Upper lobe of left lung (tissue), 6 donors: ENCODE measurements at regions not wholly inside any gene's neighbourhood (a gene's known extent, or its start where the extent isn't known, plus 50 kb on each side); places are given as distances from the start of the nearest gene placed in this dataset.

Source experiments
- ATAC-seq, 2 donors: fragments of 200-7000 bp; cut with Tn5 transposase; one replicate each; pipeline ENCODE4 v1.9.1; 2022; ENCODE audit warnings: mild to moderate bottlenecking in 2 of 2, moderate library complexity in 2 of 2; ENCODE audit not compliant: low FRiP score in 2 of 2
- DNase-seq, 2 donors: peaks; one replicate each; pipeline ENCODE4 v3.0.0-alpha.2; 2019 to 2020
- H3K27ac ChIP-seq, 4 donors: fragments of 200-600 bp; sonication (generic); one replicate each; pipeline ENCODE4 v1.5.1; 2016 to 2019
- H3K27me3 ChIP-seq, 4 donors: fragments of 200-600 bp; sonication (generic); one replicate each; pipeline ENCODE4 v1.5.1; 2017 to 2019
- H3K36me3 ChIP-seq, 4 donors: fragments of 200-600 bp; sonication (generic); one replicate each; pipeline ENCODE4 v1.5.1; 2016 to 2019
- H3K4me1 ChIP-seq, 4 donors: fragments of 200-600 bp; sonication (generic); one replicate each; pipeline ENCODE4 v1.5.1; 2018 to 2019
- H3K4me3 ChIP-seq, 4 donors: fragments of 200-600 bp; sonication (generic); one replicate each; pipeline ENCODE4 v1.5.1; 2017 to 2019; ENCODE audit warnings: mild to moderate bottlenecking in 2 of 4, moderate library complexity in 1 of 4
- H3K9me3 ChIP-seq, 4 donors: fragments of 200-600 bp; sonication (generic); one replicate each; pipeline ENCODE4 v1.5.1; 2018 to 2019
- EP300 ChIP-seq, 4 donors: sonication (generic); formaldehyde crosslinking; IDR thresholded peaks; one replicate each; pipeline ENCODE4 v1.5.1; 2017; ENCODE audit warnings: antibody characterized with exemption in 4 of 4, control low read depth in 2 of 4
- POLR2A ChIP-seq, 4 donors: fragments of 450-650 bp; IDR thresholded peaks; one replicate each; pipeline ENCODE4 v1.5.1; 2016 to 2017; ENCODE audit warnings: antibody characterized with exemption in 4 of 4, mild to moderate bottlenecking in 2 of 4
- POLR2AphosphoS5 ChIP-seq, 2 donors: sonication (generic); formaldehyde crosslinking; IDR thresholded peaks; one replicate each; pipeline ENCODE4 v1.5.1; 2017; ENCODE audit warnings: antibody characterized with exemption in 2 of 2
- WGBS, 2 donors: methylation state at CpG; one replicate each; pipeline ENCODE4 v1.1.5; 2017 to 2018; 5-methylcytosine and 5-hydroxymethylcytosine counted together
- TF ChIP-seq, protein P1 (sequence below), 6 experiments: fragments of 450-650 bp in 4 of 6; fragments of 200-600 bp in 2 of 6; sonication (generic) in 2 of 6; IDR thresholded peaks; one replicate each; pipeline ENCODE4 v1.5.1; 2016 to 2019; ENCODE audit warnings: antibody characterized with exemption in 6 of 6
- donor health status: DM: no; HTN: no; CAD: no; lungs with moderate emphysema.
- donor health status: DM: no; HTN: yes; CAD: no; lungs with severe emphysema.

DNA sequence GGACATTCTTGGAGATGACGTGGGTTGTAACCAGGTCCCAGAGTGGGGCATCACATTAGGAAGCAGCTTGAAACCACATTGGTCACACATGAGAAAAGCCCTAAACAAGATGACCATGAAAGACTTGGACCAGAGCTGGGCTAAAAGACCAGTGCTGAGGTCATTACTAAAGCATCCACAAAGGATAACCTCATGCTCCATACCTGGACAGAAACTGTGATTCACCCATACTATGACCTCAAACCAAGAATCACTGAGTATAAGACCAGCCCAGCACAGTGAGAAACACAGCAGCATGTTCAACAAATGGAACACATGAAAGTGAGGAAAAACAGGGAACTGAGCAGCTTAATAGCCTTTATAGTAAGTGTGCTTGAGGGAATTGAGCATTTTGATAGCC is 635.5 kb upstream of the NETO1 start:
- Histone ChIP-seq H3K27me3 (no peaks in the 10 kb centered on the region), H3K27ac (no peak overlapping the region), H3K4me1 (no peaks in the 10 kb centered on the region), H3K9me3 (no peaks in the 10 kb centered on the region), H3K36me3 (no peaks in the 10 kb centered on the region), H3K4me3 (no peak overlapping the region)
- ATAC-seq (no peak), DNase-seq (no peak)
- TF ChIP-seq POLR2AphosphoS5 (IDR thresholded peaks at IDR 0.05) (no peak), EP300 (IDR thresholded peaks at IDR 0.05) (no peak), POLR2A (IDR thresholded peaks at IDR 0.05) (no peak)
- TF ChIP-seq, protein P1, sequence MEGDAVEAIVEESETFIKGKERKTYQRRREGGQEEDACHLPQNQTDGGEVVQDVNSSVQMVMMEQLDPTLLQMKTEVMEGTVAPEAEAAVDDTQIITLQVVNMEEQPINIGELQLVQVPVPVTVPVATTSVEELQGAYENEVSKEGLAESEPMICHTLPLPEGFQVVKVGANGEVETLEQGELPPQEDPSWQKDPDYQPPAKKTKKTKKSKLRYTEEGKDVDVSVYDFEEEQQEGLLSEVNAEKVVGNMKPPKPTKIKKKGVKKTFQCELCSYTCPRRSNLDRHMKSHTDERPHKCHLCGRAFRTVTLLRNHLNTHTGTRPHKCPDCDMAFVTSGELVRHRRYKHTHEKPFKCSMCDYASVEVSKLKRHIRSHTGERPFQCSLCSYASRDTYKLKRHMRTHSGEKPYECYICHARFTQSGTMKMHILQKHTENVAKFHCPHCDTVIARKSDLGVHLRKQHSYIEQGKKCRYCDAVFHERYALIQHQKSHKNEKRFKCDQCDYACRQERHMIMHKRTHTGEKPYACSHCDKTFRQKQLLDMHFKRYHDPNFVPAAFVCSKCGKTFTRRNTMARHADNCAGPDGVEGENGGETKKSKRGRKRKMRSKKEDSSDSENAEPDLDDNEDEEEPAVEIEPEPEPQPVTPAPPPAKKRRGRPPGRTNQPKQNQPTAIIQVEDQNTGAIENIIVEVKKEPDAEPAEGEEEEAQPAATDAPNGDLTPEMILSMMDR (IDR thresholded peaks at IDR 0.05), result no peak
- 0% methylated on average over 1 of the region's 1 CpG for WGBS, 2 donors

DNA sequence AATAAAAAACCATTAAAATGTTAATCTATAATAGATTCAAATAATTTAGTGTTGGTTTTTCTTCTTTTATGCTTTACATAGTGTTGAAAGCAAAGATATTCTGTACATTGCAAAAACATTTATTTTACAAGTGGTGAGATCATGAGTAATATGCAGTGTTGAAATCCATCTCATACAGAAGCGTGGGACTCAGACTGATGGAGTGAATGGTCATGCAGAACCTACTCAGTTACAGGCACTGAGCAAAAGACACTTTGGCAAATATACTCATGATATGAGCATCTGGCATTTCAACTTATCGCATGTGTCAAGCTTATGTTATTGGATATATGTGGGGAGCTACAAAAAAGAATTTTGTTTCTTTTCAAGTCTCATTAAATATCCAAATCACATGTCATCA is 620.2 kb upstream of the NETO1 start:
- no peaks in the 10 kb centered on the region for H3K27me3 ChIP-seq
- no peak overlapping the region for H3K27ac ChIP-seq
- DNase-seq (no peak), ATAC-seq (no peak)
- H3K4me3 ChIP-seq, result no peak overlapping the region
- 75 to 81% methylated on average over 2 of the region's 2 CpGs for WGBS, 2 donors
- H3K4me1 ChIP-seq, result no peaks in the 10 kb centered on the region
- no peaks in the 10 kb centered on the region for H3K9me3 ChIP-seq
- H3K36me3 ChIP-seq, result no peaks in the 10 kb centered on the region
- TF ChIP-seq, protein P1 (IDR thresholded peaks at IDR 0.05), result no peak
- TF ChIP-seq POLR2A (IDR thresholded peaks at IDR 0.05) (no peak), POLR2AphosphoS5 (IDR thresholded peaks at IDR 0.05) (no peak), EP300 (IDR thresholded peaks at IDR 0.05) (no peak)

DNA sequence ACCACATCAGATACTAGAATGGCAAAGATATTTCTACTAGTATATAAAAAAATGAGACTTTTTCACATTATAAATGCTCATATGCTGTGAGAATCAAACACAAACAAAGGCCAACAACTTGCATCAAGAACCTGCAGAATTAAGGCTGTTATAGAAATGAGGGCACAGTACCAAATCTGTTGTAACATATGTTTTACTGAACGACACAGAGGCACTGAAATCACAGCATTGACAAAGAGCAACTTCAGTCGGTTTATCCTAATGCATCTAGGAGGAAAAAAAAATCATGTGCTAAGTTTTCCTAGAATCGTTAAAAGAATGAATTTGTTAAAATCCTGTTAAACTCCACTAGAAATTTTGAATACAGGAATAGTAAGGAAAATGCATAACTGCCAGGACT is 617.4 kb upstream of the NETO1 start:
- TF ChIP-seq POLR2A (IDR thresholded peaks at IDR 0.05) (no peak), EP300 (IDR thresholded peaks at IDR 0.05) (no peak), POLR2AphosphoS5 (IDR thresholded peaks at IDR 0.05) (no peak)
- TF ChIP-seq, protein P1 (IDR thresholded peaks at IDR 0.05), result no peak
- H3K27ac ChIP-seq, result no peak overlapping the region
- H3K4me1 ChIP-seq, result no peaks in the 10 kb centered on the region
- no peaks in the 10 kb centered on the region for H3K27me3 ChIP-seq
- ATAC-seq, result no peak
- no peaks in the 10 kb centered on the region for H3K36me3 ChIP-seq
- WGBS, 2 donors, result 63 to 72% methylated on average over 3 of the region's 3 CpGs
- DNase-seq, result no peak
- no peaks in the 10 kb centered on the region for H3K9me3 ChIP-seq
- no peak overlapping the region for H3K4me3 ChIP-seq

DNA sequence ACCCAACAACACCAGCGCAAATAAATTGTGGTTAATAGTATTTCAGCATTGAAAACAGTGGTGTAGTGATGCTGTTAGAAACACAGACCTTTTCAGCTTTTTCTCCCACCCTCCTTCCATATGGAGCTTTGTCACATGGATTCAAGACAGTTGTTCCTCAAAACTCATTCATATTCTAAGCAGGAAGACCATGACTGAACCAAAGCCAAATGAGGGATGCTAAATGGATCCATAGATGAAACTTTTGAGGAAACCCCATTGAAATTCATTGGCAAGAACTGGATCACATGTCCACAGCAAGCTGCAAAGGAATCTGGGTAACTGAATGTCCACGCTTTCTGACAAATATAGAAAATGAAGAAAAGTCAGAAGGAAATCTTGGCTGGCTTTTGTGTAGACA is 615.1 kb upstream of the NETO1 start:
- no peak overlapping the region for H3K4me3 ChIP-seq
- H3K4me1 ChIP-seq, result no peaks in the 10 kb centered on the region
- H3K27ac ChIP-seq, result no peak overlapping the region
- no peak for TF ChIP-seq POLR2AphosphoS5 (IDR thresholded peaks at IDR 0.05)
- TF ChIP-seq, protein P1 (IDR thresholded peaks at IDR 0.05), result no peak
- H3K27me3 ChIP-seq, result no peaks in the 10 kb centered on the region
- H3K36me3 ChIP-seq, result no peaks in the 10 kb centered on the region
- DNase-seq, result no peak
- WGBS, 2 donors, result 90 to 91% methylated on average over 2 of the region's 2 CpGs
- no peaks in the 10 kb centered on the region for H3K9me3 ChIP-seq
- no peak for ATAC-seq

DNA sequence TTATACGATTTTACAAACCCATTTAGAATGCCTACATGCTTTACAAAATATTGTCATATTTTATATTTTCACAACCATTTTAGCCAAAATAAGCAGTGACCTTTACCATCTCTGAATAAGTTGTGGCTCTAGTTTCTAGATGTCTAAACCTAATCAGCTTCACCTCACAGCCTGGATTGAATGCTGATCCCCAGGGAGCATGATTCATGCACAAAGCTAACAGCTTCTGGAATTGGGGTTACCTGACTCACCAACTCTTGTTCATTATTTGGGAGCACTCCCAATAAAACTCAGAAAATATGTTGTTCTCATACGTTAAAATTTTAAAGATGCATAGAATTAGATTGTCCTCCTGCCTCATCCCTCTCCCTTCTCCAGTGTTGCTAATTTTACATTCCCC is 611.7 kb upstream of the NETO1 start:
- no peak overlapping the region for H3K27ac ChIP-seq
- WGBS, 2 donors, result 78 to 91% methylated on average over 2 of the region's 2 CpGs
- no peak for DNase-seq
- no peaks in the 10 kb centered on the region for H3K36me3 ChIP-seq
- no peaks in the 10 kb centered on the region for H3K9me3 ChIP-seq
- ATAC-seq, result no peak
- no peaks in the 10 kb centered on the region for H3K27me3 ChIP-seq
- H3K4me3 ChIP-seq, result no peak overlapping the region
- H3K4me1 ChIP-seq, result no peaks in the 10 kb centered on the region
- no peak for TF ChIP-seq POLR2A (IDR thresholded peaks at IDR 0.05)
- no peak for TF ChIP-seq EP300 (IDR thresholded peaks at IDR 0.05)
- TF ChIP-seq POLR2AphosphoS5 (IDR thresholded peaks at IDR 0.05), result no peak
- TF ChIP-seq, protein P1 (IDR thresholded peaks at IDR 0.05), result no peak
